ENCODE measurements at regions not wholly inside any gene's neighbourhood (a gene's known extent, or its start where the extent isn't known, plus 50 kb on each side); places are given as distances from the start of the nearest gene placed in this dataset.

DNA sequence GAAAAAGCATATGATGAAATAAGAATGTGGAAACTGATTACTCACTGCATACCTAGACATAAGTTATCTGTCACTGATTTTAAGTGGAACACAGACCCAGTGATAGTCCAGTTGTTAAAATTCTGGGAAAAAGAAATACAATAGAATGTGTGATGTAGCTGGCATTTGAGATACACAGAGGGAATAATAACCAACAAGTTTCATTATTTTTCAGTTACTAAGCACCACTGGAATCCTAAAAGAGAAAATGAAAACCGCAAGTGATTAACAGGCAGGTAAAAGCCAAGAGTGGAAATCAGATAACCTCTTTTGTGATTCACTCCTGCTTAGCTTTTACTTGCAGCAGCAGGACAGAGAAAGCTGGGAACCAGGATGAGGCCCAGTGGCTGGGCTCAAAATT lies 994.0 kb upstream of the SEMA6A start:
- DNase-seq = no peak
- CTCF ChIA-PET = interaction anchor here (1.4 kb wide), 1 partner anchor 9 kb away, joined by 3 read pairs; no protein-coding TSS in a partner anchor
- Mint-ChIP-seq H3K9me3 (peaks cover 2% of the 10 kb centered on the region), H3K27me3 (no peaks in the 10 kb centered on the region), H3K27ac (no peak overlapping the region), H3K36me3 (ENCODE audit: low read depth) (no peaks in the 10 kb centered on the region), H3K4me1 (ENCODE audit: low read depth) (no peaks in the 10 kb centered on the region), H3K4me3 (no peak overlapping the region)
- no peak for ATAC-seq
- POLR2A ChIA-PET = no interaction called here
- intact Hi-C loops (cut with micrococcal nuclease) = no loop called here
- no peak for TF ChIP-seq CTCF (IDR thresholded peaks at IDR 0.05)

GRCh38 chr5:117568126-117568525 lies 993.5 kb upstream of the SEMA6A start:
- ChIA-PET POLR2A (no interaction called here), CTCF (interaction anchor here (1.4 kb wide), 1 partner anchor 9 kb away, joined by 3 read pairs; no protein-coding TSS in a partner anchor)
- Mint-ChIP-seq H3K4me3 (no peak overlapping the region), H3K36me3 (ENCODE audit: low read depth) (no peaks in the 10 kb centered on the region), H3K27me3 (no peaks in the 10 kb centered on the region), H3K27ac (no peak overlapping the region), H3K9me3 (peaks cover 2% of the 10 kb centered on the region), H3K4me1 (ENCODE audit: low read depth) (no peaks in the 10 kb centered on the region)
- intact Hi-C loops (cut with micrococcal nuclease) = no loop called here
- no peak for DNase-seq
- no peak for TF ChIP-seq CTCF (IDR thresholded peaks at IDR 0.05)
- ATAC-seq = no peak

GRCh38 chr5:117562647-117563046 lies 988.0 kb upstream of the SEMA6A start:
- Mint-ChIP-seq H3K4me3 (no peak overlapping the region), H3K36me3 (ENCODE audit: low read depth) (no peaks in the 10 kb centered on the region), H3K27me3 (no peaks in the 10 kb centered on the region), H3K4me1 (ENCODE audit: low read depth) (no peaks in the 10 kb centered on the region), H3K27ac (no peak overlapping the region), H3K9me3 (no peaks in the 10 kb centered on the region)
- intact Hi-C loops (cut with micrococcal nuclease) = no loop called here
- CTCF ChIA-PET = no interaction called here
- DNase-seq (no peak), ATAC-seq (no peak)
- no peak for TF ChIP-seq CTCF (IDR thresholded peaks at IDR 0.05)
- POLR2A ChIA-PET = no interaction called here

GRCh38 chr5:117561531-117561930 lies 986.9 kb upstream of the SEMA6A start:
- ChIA-PET CTCF (no interaction called here), POLR2A (no interaction called here)
- ATAC-seq (no peak), DNase-seq (no peak)
- no peak for TF ChIP-seq CTCF (IDR thresholded peaks at IDR 0.05)
- no peaks in the 10 kb centered on the region for H3K36me3 Mint-ChIP-seq (ENCODE audit: low read depth)
- no peak overlapping the region for H3K4me3 Mint-ChIP-seq
- no peaks in the 10 kb centered on the region for H3K27me3 Mint-ChIP-seq
- intact Hi-C loops (cut with micrococcal nuclease) = no loop called here
- no peaks in the 10 kb centered on the region for H3K9me3 Mint-ChIP-seq
- H3K27ac Mint-ChIP-seq = no peak overlapping the region
- no peaks in the 10 kb centered on the region for H3K4me1 Mint-ChIP-seq (ENCODE audit: low read depth)

GRCh38 chr5:117559005-117559844 lies 984.6 kb upstream of the SEMA6A start:
- H3K36me3 Mint-ChIP-seq (ENCODE audit: low read depth) = no peaks in the 10 kb centered on the region
- TF ChIP-seq CTCF (IDR thresholded peaks at IDR 0.05) = no peak
- no peak overlapping the region for H3K27ac Mint-ChIP-seq
- POLR2A ChIA-PET = no interaction called here
- no peak for ATAC-seq
- H3K9me3 Mint-ChIP-seq = no peaks in the 10 kb centered on the region
- intact Hi-C loops (cut with micrococcal nuclease) = no loop called here
- no peaks in the 10 kb centered on the region for H3K27me3 Mint-ChIP-seq
- no peaks in the 10 kb centered on the region for H3K4me1 Mint-ChIP-seq (ENCODE audit: low read depth)
- H3K4me3 Mint-ChIP-seq = no peak overlapping the region
- DNase-seq = no peak
- CTCF ChIA-PET = interaction anchor here (0.7 to 0.8 kb wide), 2 partner anchors 9 to 188 kb away, joined by 3 read pairs; no protein-coding TSS in a partner anchor
